IMR-90 (cell line): ENCODE measurements at regions not wholly inside any gene's neighbourhood (a gene's known extent, or its start where the extent isn't known, plus 50 kb on each side); places are given as distances from the start of the nearest gene placed in this dataset.

ENCODE experiments used
- ATAC-seq: fragments of 200-7000 bp; cut with Tn5 transposase; 2 replicates; pipeline ENCODE4 v1.9.1; 2020; ENCODE audit warnings: low read depth, mild to moderate bottlenecking, moderate library complexity
- BruUV-seq: library from RNA; stranded (reverse); fragments of 400-500 nt; replicated peaks from 2 replicates; lab custom pipeline; 2021; lab: Mats Ljungman, UMichigan
- CTCF ChIA-PET: fragments of 300-600 bp; formaldehyde crosslinking; extraction: SDS; loops from one replicate; lab custom pipeline; 2021; ENCODE audit warnings: antibody characterized with exemption; lab: Yijun Ruan, JAX
- POLR2A ChIA-PET: fragments of 300-600 bp; sonication (Branson Sonifier 250); formaldehyde crosslinking; loops from one replicate; lab custom pipeline; 2022; ENCODE audit warnings: antibody characterized with exemption; ENCODE audit not compliant: unreplicated experiment; lab: Charles Lee
- DNase-seq: peaks from one replicate; pipeline ENCODE4 v3.0.0; 2013
- H2AFZ ChIP-seq: replicated peaks from 2 replicates; pipeline ENCODE3; 2013; ENCODE audit warnings: low read length, mild to moderate bottlenecking; ENCODE audit not compliant: poor library complexity
- H2AK5ac ChIP-seq: 2 replicates; pipeline ENCODE4 v1.6.1; 2013; ENCODE audit warnings: low read depth, low read length, inconsistent platforms
- H2AK9ac ChIP-seq: replicated peaks from 2 replicates; pipeline ENCODE3; 2013; ENCODE audit warnings: mild to moderate bottlenecking, low read depth, low read length, moderate library complexity; ENCODE audit not compliant: poor library complexity
- H2BK120ac ChIP-seq: 2 replicates; pipeline ENCODE4 v1.6.1; 2013; ENCODE audit warnings: low read depth, low read length, inconsistent platforms
- H2BK15ac ChIP-seq: 3 replicates; pipeline ENCODE4 v1.6.1; 2013; ENCODE audit warnings: low read depth, low read length, inconsistent platforms
- H2BK20ac ChIP-seq: 2 replicates; pipeline ENCODE4 v1.6.1; 2013; ENCODE audit warnings: low read depth, mild to moderate bottlenecking, inconsistent platforms, low read length, moderate library complexity
- H2BK5ac ChIP-seq: 2 replicates; pipeline ENCODE4 v1.6.1; 2013; ENCODE audit warnings: mild to moderate bottlenecking, low read depth, low read length, inconsistent platforms; ENCODE audit not compliant: poor library complexity, severe bottlenecking
- H3K14ac ChIP-seq: replicated peaks from 2 replicates; pipeline ENCODE4 v1.6.1; 2013; ENCODE audit warnings: low read depth, low read length, inconsistent platforms
- H3K18ac ChIP-seq: 2 replicates; pipeline ENCODE4 v1.6.1; 2013; ENCODE audit warnings: low read depth, low read length, control low read depth
- H3K23ac ChIP-seq: 2 replicates; pipeline ENCODE4 v1.6.1; 2013; ENCODE audit warnings: low read depth, low read length, inconsistent platforms
- H3K27ac ChIP-seq: 2 replicates; pipeline ENCODE4 v1.5.1; 2013; ENCODE audit warnings: mild to moderate bottlenecking, control low read depth, low read length; ENCODE audit not compliant: insufficient read depth
- H3K27me3 ChIP-seq: 2 replicates; pipeline ENCODE4 v1.6.1; 2013; ENCODE audit warnings: low read length; ENCODE audit not compliant: control insufficient read depth, insufficient read depth
- H3K36me3 ChIP-seq: 2 replicates; pipeline ENCODE4 v1.6.1; 2013; ENCODE audit warnings: low read length, mixed read lengths; ENCODE audit not compliant: control insufficient read depth, insufficient read depth
- H3K4ac ChIP-seq: 2 replicates; pipeline ENCODE4 v1.6.1; 2013; ENCODE audit warnings: low read depth, low read length, inconsistent platforms
- H3K4me1 ChIP-seq: 2 replicates; pipeline ENCODE4 v1.6.1; 2013; ENCODE audit warnings: low read length, mixed read lengths; ENCODE audit not compliant: control insufficient read depth, insufficient read depth
- H3K4me2 ChIP-seq: 2 replicates; pipeline ENCODE4 v1.6.1; 2013; ENCODE audit warnings: low read depth, mild to moderate bottlenecking, control low read depth, low read length, moderate library complexity
- H3K4me3 ChIP-seq: 2 replicates; pipeline ENCODE4 v1.5.1; 2013; ENCODE audit warnings: low read depth, mild to moderate bottlenecking, control low read depth, low read length, moderate library complexity; ENCODE audit not compliant: insufficient read depth
- H3K56ac ChIP-seq: 2 replicates; pipeline ENCODE4 v1.6.1; 2013; ENCODE audit warnings: low read length, inconsistent platforms; ENCODE audit not compliant: insufficient read depth; ENCODE audit errors: extremely low read depth
- H3K79me1 ChIP-seq, 2 experiments: 2 replicates each; pipeline ENCODE4 v1.6.1; 2013; ENCODE audit warnings: low read length in 2 of 2, inconsistent platforms in 1 of 2, low read depth in 1 of 2
- H3K9ac ChIP-seq: 2 replicates; pipeline ENCODE4 v1.6.1; 2013; ENCODE audit warnings: low read depth, low read length, control low read depth
- H3K9me1 ChIP-seq: 2 replicates; pipeline ENCODE4 v1.6.1; 2013; ENCODE audit warnings: low read length, inconsistent platforms; ENCODE audit not compliant: insufficient read depth
- H3K9me3 ChIP-seq: 2 replicates; pipeline ENCODE4 v1.6.1; 2013; ENCODE audit warnings: low read length; ENCODE audit not compliant: control insufficient read depth, insufficient read depth
- H4K20me1 ChIP-seq: 2 replicates; pipeline ENCODE4 v1.6.1; 2013; ENCODE audit warnings: low read length, inconsistent platforms; ENCODE audit not compliant: insufficient read depth
- H4K5ac ChIP-seq: 2 replicates; pipeline ENCODE4 v1.6.1; 2013; ENCODE audit warnings: mild to moderate bottlenecking, low read depth, low read length, control low read depth
- H4K8ac ChIP-seq, 2 experiments: 2 replicates each; pipeline ENCODE4 v1.6.1; 2013; ENCODE audit warnings: low read depth in 2 of 2, low read length in 2 of 2, control low read depth in 1 of 2, inconsistent platforms in 1 of 2
- H4K91ac ChIP-seq: 2 replicates; pipeline ENCODE4 v1.6.1; 2013; ENCODE audit warnings: low read depth, low read length, inconsistent platforms; ENCODE audit not compliant: insufficient read depth
- BHLHE40 ChIP-seq: fragments of 150-350 bp; IDR thresholded peaks from 2 replicates; pipeline ENCODE4 v1.6.1; 2016; ENCODE audit warnings: mild to moderate bottlenecking, low read depth, low read length
- CEBPB ChIP-seq: IDR thresholded peaks from 2 replicates; pipeline ENCODE4 v1.6.1; 2012; ENCODE audit warnings: low read depth, low read length, improper control_type of control experiment
- CHD1 ChIP-seq: IDR thresholded peaks from 2 replicates; pipeline ENCODE4 v1.6.1; 2012; ENCODE audit warnings: low read depth, low read length, improper control_type of control experiment
- FOS ChIP-seq: fragments of 150-350 bp; IDR thresholded peaks from 2 replicates; pipeline ENCODE4 v1.6.1; 2016; ENCODE audit warnings: low read depth, low read length
- MAFK ChIP-seq: IDR thresholded peaks from 2 replicates; pipeline ENCODE4 v1.6.1; 2012; ENCODE audit warnings: low read depth, low read length, improper control_type of control experiment
- MAZ ChIP-seq: IDR thresholded peaks from 2 replicates; pipeline ENCODE4 v1.6.1; 2012; ENCODE audit warnings: low read depth, mild to moderate bottlenecking, low read length, improper control_type of control experiment, moderate library complexity, borderline replicate concordance
- MXI1 ChIP-seq: IDR thresholded peaks from 2 replicates; pipeline ENCODE4 v1.6.1; 2012; ENCODE audit warnings: low read depth, mild to moderate bottlenecking, low read length, moderate library complexity, borderline replicate concordance
- NFE2L2 ChIP-seq: fragments of 150-350 bp; IDR thresholded peaks from 2 replicates; pipeline ENCODE4 v1.6.1; 2016; ENCODE audit warnings: low read depth, mild to moderate bottlenecking, low read length
- POLR2A ChIP-seq: IDR thresholded peaks from 2 replicates; pipeline ENCODE4 v1.6.1; 2012; ENCODE audit warnings: mild to moderate bottlenecking, low read depth, low read length
- RAD21 ChIP-seq: IDR thresholded peaks from 2 replicates; pipeline ENCODE4 v1.6.1; 2012; ENCODE audit warnings: low read length, improper control_type of control experiment
- RCOR1 ChIP-seq: IDR thresholded peaks from 2 replicates; pipeline ENCODE4 v1.6.1; 2012; ENCODE audit warnings: mild to moderate bottlenecking, low read length, improper control_type of control experiment; ENCODE audit not compliant: insufficient replicate concordance
- RFX5 ChIP-seq: IDR thresholded peaks from 2 replicates; pipeline ENCODE4 v1.8.0; 2012; ENCODE audit warnings: low read depth, mild to moderate bottlenecking, low read length, moderate library complexity
- SMC3 ChIP-seq: fragments of 150-350 bp; IDR thresholded peaks from 2 replicates; pipeline ENCODE4 v1.6.1; 2016; ENCODE audit warnings: low read depth, mild to moderate bottlenecking, antibody characterized with exemption, low read length, moderate library complexity
- WGBS, 2 experiments: methylation state at CpG; one replicate each; pipeline versions ENCODE4 v1.1.5 to v1.1.7; 2013; ENCODE audit warnings: missing lambda C conversion rate in 2 of 2; ENCODE audit not compliant: insufficient read length in 1 of 2; ENCODE audit errors: extremely low coverage in 2 of 2; 5-methylcytosine and 5-hydroxymethylcytosine counted together
- dilution Hi-C: fragments of 300-500 bp; cut with HindIII; formaldehyde crosslinking; loops from one replicate; pipeline ENCODE4 v1.14.3; 2018; ENCODE audit warnings: low sequenced_read_pairs; ENCODE audit not compliant: unreplicated experiment
- in situ Hi-C: fragments of 300-500 bp; cut with MboI; formaldehyde crosslinking; loops from 3 replicates; pipeline ENCODE4 v1.14.3; 2019; ENCODE audit warnings: low sequenced_read_pairs, inconsistent platforms, mixed read lengths
- intact Hi-C: fragments of 100-400 bp; cut with micrococcal nuclease; formaldehyde crosslinking; loops from 2 replicates; pipeline ENCODE4 v1.10.0; 2022
- TF ChIP-seq, protein P1 (sequence below): conservative IDR thresholded peaks from 2 replicates; pipeline ENCODE4 v1.5.1; 2012; ENCODE audit warnings: mild to moderate bottlenecking, low read depth, low read length, improper control_type of control experiment
- TF ChIP-seq, protein P2 (sequence below): fragments of 150-350 bp; IDR thresholded peaks from 2 replicates; pipeline ENCODE4 v1.6.1; 2017; ENCODE audit warnings: mild to moderate bottlenecking, antibody characterized with exemption, low read length, low read depth
- TF ChIP-seq, protein P3 (sequence below): fragments of 150-350 bp; IDR thresholded peaks from 2 replicates; pipeline ENCODE4 v1.6.1; 2016; ENCODE audit warnings: low read depth, mild to moderate bottlenecking, low read length, moderate library complexity, borderline replicate concordance

DNA sequence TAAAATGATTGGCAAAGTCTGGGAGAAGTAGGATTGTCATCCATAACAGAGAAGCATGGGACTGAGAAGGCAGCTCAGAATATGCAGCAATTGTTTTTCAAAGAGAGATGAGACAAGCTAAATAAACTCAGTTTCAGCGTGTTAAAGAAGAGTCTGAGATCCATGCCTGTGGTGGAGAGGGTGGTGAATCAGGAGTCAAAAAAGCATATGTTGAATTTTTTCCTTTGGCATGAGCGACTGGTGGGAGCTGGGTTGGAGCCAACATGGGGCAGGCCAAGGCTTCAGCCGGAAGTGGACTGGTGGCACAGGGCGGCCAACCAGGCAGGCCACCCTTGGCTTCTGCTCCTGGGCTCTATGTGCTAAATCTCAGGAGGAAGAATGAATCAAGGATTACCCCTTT lies 102.0 kb downstream of the SST start:
- peak overlapping the region; percentile 94 for H3K18ac ChIP-seq
- TF ChIP-seq MXI1: no peak
- TF ChIP-seq MAFK: no peak
- TF ChIP-seq, protein P1, sequence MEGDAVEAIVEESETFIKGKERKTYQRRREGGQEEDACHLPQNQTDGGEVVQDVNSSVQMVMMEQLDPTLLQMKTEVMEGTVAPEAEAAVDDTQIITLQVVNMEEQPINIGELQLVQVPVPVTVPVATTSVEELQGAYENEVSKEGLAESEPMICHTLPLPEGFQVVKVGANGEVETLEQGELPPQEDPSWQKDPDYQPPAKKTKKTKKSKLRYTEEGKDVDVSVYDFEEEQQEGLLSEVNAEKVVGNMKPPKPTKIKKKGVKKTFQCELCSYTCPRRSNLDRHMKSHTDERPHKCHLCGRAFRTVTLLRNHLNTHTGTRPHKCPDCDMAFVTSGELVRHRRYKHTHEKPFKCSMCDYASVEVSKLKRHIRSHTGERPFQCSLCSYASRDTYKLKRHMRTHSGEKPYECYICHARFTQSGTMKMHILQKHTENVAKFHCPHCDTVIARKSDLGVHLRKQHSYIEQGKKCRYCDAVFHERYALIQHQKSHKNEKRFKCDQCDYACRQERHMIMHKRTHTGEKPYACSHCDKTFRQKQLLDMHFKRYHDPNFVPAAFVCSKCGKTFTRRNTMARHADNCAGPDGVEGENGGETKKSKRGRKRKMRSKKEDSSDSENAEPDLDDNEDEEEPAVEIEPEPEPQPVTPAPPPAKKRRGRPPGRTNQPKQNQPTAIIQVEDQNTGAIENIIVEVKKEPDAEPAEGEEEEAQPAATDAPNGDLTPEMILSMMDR: no peak
- no peak for TF ChIP-seq POLR2A
- no peak for TF ChIP-seq SMC3
- no peak for TF ChIP-seq RFX5
- no peak for TF ChIP-seq CEBPB
- TF ChIP-seq MAZ: no peak
- TF ChIP-seq RCOR1: no peak
- TF ChIP-seq, protein P2, sequence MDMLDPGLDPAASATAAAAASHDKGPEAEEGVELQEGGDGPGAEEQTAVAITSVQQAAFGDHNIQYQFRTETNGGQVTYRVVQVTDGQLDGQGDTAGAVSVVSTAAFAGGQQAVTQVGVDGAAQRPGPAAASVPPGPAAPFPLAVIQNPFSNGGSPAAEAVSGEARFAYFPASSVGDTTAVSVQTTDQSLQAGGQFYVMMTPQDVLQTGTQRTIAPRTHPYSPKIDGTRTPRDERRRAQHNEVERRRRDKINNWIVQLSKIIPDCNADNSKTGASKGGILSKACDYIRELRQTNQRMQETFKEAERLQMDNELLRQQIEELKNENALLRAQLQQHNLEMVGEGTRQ: no peak
- no peak for TF ChIP-seq FOS
- no peak for TF ChIP-seq RAD21
- TF ChIP-seq, protein P3, sequence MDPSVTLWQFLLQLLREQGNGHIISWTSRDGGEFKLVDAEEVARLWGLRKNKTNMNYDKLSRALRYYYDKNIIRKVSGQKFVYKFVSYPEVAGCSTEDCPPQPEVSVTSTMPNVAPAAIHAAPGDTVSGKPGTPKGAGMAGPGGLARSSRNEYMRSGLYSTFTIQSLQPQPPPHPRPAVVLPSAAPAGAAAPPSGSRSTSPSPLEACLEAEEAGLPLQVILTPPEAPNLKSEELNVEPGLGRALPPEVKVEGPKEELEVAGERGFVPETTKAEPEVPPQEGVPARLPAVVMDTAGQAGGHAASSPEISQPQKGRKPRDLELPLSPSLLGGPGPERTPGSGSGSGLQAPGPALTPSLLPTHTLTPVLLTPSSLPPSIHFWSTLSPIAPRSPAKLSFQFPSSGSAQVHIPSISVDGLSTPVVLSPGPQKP: no peak
- TF ChIP-seq NFE2L2: no peak
- TF ChIP-seq BHLHE40: no peak
- TF ChIP-seq CHD1: no peak
- H3K23ac ChIP-seq: no peak overlapping the region
- ATAC-seq (no peak; the same call in 1 of the 2 replicates), DNase-seq (no peak)
- BruUV-seq: no TSS peak
- peak overlapping the region; percentile 71 for H2BK5ac ChIP-seq
- no peak overlapping the region for H2AK9ac ChIP-seq
- H3K4me2 ChIP-seq: peak overlapping the region; percentile 84
- intact Hi-C loops: no loop called here
- WGBS, 2 experiments: 14% methylated on average over 1 of the region's 4 CpGs; no CpG with 5 or more reads in 1 of the 2 experiments
- H4K20me1 ChIP-seq: no peaks in the 10 kb centered on the region
- dilution Hi-C loops: no loop called here
- H4K8ac ChIP-seq: peak overlapping the region in 1 of 2 experiments; percentile 42; a peak in 1 of 4 replicates
- H3K27ac ChIP-seq: peak overlapping the region; percentile 69; the same call in 1 of the 2 replicates
- H4K91ac ChIP-seq: peak overlapping the region; percentile 61; the same call in 1 of the 2 replicates
- peak overlapping the region; percentile 49; the same call in 1 of the 2 replicates for H3K14ac ChIP-seq
- 0 out of 2 replicates have a peak, but pooled peaks cover 5% of the 10 kb centered on the region for H3K9me1 ChIP-seq
- H3K9ac ChIP-seq: no peak overlapping the region
- peak overlapping the region; percentile 61; the same call in 1 of the 2 replicates for H3K56ac ChIP-seq
- no peaks in the 10 kb centered on the region for H3K79me1 ChIP-seq
- CTCF ChIA-PET: interaction anchor here (0.9 to 1.7 kb wide), 3 partner anchors 13 to 249 kb away, joined by 3 to 7 read pairs (median 4); no protein-coding TSS in a partner anchor
- H2AK5ac ChIP-seq: no peak overlapping the region; the same call in 1 of the 2 replicates
- peak overlapping the region; percentile 38; the same call in 1 of the 3 replicates for H2BK15ac ChIP-seq
- in situ Hi-C loops: no loop called here
- peak overlapping the region; percentile 47 for H3K4ac ChIP-seq
- H2BK120ac ChIP-seq: peak overlapping the region; percentile 81
- H3K4me1 ChIP-seq: peaks cover 6% of the 10 kb centered on the region
- POLR2A ChIA-PET: interaction anchor here (0.6 kb wide), 1 partner anchor 1433 kb away, joined by 3 read pairs; no protein-coding TSS in a partner anchor
- peak overlapping the region; percentile 82 for H2BK20ac ChIP-seq
- H4K5ac ChIP-seq: peak overlapping the region; percentile 5; the same call in 1 of the 2 replicates
- H2AFZ ChIP-seq: no peak overlapping the region
- H3K9me3 ChIP-seq: no peaks in the 10 kb centered on the region
- no peak overlapping the region for H3K4me3 ChIP-seq
- H3K27me3 ChIP-seq: no peaks in the 10 kb centered on the region
- H3K36me3 ChIP-seq: no peaks in the 10 kb centered on the region
